ENCODE measurements at regions not wholly inside any gene's neighbourhood (a gene's known extent, or its start where the extent isn't known, plus 50 kb on each side); places are given as distances from the start of the nearest gene placed in this dataset.

DNA sequence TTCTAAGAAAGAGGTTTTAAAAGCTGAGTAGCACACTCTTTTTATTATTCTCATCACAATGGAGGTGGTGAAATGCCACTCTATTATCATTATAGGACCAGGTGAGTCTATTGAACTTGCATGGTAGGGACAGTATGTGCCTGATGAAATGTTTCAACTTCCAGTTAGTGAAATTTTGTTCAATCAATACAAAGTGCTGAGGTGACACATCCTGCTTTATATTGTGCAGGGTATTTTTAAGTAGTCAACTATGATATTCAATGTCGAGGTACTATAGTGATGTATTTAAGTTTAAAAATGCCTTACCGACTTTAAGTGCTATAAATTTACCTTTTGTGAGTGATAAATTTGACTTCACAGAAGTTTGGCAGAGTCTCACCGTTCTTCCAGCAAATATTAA is 284.7 kb upstream of the BRINP3 start:
- no peaks in the 10 kb centered on the region for H3K9me3 Mint-ChIP-seq
- no peak overlapping the region for H3K4me2 ChIP-seq
- no peak overlapping the region for H2AFZ ChIP-seq (replicated peaks)
- H3K4me3 ChIP-seq = no peak overlapping the region
- H3K4me1 ChIP-seq = no peaks in the 10 kb centered on the region
- H3K27me3 Mint-ChIP-seq (ENCODE audit: insufficient read depth, low read depth) = no peaks in the 10 kb centered on the region
- no peak for DNase-seq (ENCODE audit: low spot score)
- no peaks in the 10 kb centered on the region for H3K27me3 ChIP-seq
- H3K36me3 ChIP-seq = no peaks in the 10 kb centered on the region
- H3K9ac ChIP-seq = no peak overlapping the region
- H4K20me1 ChIP-seq (ENCODE audit: low read depth) = no peaks in the 10 kb centered on the region
- H3K27ac ChIP-seq = no peak overlapping the region
- H3F3A ChIP-seq (ENCODE audit: low read depth) = no peaks in the 10 kb centered on the region
- H3K4me3 Mint-ChIP-seq = no peak overlapping the region
- H3K9me3 ChIP-seq (ENCODE audit: low read depth) = no peaks in the 10 kb centered on the region
- H3K27ac Mint-ChIP-seq = no peak overlapping the region
- no peaks in the 10 kb centered on the region for H3K36me3 Mint-ChIP-seq
- no peak for TF ChIP-seq EZH2 (IDR thresholded peaks at IDR 0.05)
- no peak for TF ChIP-seq EZH2phosphoT487 (IDR thresholded peaks at IDR 0.05)
- TF ChIP-seq, protein P1, sequence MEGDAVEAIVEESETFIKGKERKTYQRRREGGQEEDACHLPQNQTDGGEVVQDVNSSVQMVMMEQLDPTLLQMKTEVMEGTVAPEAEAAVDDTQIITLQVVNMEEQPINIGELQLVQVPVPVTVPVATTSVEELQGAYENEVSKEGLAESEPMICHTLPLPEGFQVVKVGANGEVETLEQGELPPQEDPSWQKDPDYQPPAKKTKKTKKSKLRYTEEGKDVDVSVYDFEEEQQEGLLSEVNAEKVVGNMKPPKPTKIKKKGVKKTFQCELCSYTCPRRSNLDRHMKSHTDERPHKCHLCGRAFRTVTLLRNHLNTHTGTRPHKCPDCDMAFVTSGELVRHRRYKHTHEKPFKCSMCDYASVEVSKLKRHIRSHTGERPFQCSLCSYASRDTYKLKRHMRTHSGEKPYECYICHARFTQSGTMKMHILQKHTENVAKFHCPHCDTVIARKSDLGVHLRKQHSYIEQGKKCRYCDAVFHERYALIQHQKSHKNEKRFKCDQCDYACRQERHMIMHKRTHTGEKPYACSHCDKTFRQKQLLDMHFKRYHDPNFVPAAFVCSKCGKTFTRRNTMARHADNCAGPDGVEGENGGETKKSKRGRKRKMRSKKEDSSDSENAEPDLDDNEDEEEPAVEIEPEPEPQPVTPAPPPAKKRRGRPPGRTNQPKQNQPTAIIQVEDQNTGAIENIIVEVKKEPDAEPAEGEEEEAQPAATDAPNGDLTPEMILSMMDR (IDR thresholded peaks at IDR 0.05) = no peak
- no peaks in the 10 kb centered on the region for H3K4me1 Mint-ChIP-seq
- H3K79me2 ChIP-seq (ENCODE audit: low read depth) = no peaks in the 10 kb centered on the region

GRCh38 chr1:190792873-190793272 is 315.2 kb upstream of the BRINP3 start:
- no peak overlapping the region for H3K4me3 Mint-ChIP-seq
- no peak for DNase-seq (ENCODE audit: low spot score)
- peaks cover 2% of the 10 kb centered on the region for H3K27me3 Mint-ChIP-seq (ENCODE audit: insufficient read depth, low read depth)

DNA sequence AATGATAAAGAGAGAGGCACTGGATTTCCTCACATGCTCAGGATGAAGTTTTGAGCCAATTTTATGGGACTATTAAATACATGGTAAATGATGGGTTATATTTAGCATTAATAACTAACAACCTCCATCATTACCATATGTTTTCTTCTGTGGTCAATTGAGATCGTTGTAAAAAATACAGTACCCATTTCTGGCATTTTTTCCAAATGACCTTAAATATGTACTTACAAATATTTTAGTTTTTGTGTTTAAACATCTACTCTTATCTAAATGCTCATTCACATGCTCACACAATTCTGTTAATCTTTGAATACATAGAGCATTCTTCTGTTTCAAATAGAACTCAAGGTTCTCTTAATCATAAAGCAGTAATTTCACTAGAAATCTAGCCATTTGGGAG is 330.0 kb upstream of the BRINP3 start:
- no peaks in the 10 kb centered on the region for H3K9me3 Mint-ChIP-seq
- no peaks in the 10 kb centered on the region for H4K20me1 ChIP-seq (ENCODE audit: low read depth)
- H3K36me3 ChIP-seq = no peaks in the 10 kb centered on the region
- no peak overlapping the region for H3K4me2 ChIP-seq
- no peaks in the 10 kb centered on the region for H3K27me3 ChIP-seq
- no peaks in the 10 kb centered on the region for H3K9me3 ChIP-seq (ENCODE audit: low read depth)
- no peaks in the 10 kb centered on the region for H3K27me3 Mint-ChIP-seq (ENCODE audit: insufficient read depth, low read depth)
- no peaks in the 10 kb centered on the region for H3K79me2 ChIP-seq (ENCODE audit: low read depth)
- H2AFZ ChIP-seq (replicated peaks) = no peak overlapping the region
- no peak overlapping the region for H3K4me3 Mint-ChIP-seq
- H3K27ac ChIP-seq = no peak overlapping the region
- H3F3A ChIP-seq (ENCODE audit: low read depth) = no peaks in the 10 kb centered on the region
- H3K9ac ChIP-seq = no peak overlapping the region
- no peaks in the 10 kb centered on the region for H3K4me1 Mint-ChIP-seq
- no peaks in the 10 kb centered on the region for H3K36me3 Mint-ChIP-seq
- no peak for DNase-seq (ENCODE audit: low spot score)
- no peak overlapping the region for H3K27ac Mint-ChIP-seq
- H3K4me3 ChIP-seq = no peak overlapping the region
- H3K4me1 ChIP-seq = no peaks in the 10 kb centered on the region
- TF ChIP-seq, protein P1 (IDR thresholded peaks at IDR 0.05) = no peak
- no peak for TF ChIP-seq EZH2 (IDR thresholded peaks at IDR 0.05)
- TF ChIP-seq EZH2phosphoT487 (IDR thresholded peaks at IDR 0.05) = no peak

More at GRCh38 chr1:190792873-190793272, 315.2 kb upstream of the BRINP3 start:
- Histone ChIP-seq H3K4me1 (no peaks in the 10 kb centered on the region), H3K36me3 (no peaks in the 10 kb centered on the region), H3K4me3 (no peak overlapping the region), H3K79me2 (ENCODE audit: low read depth) (no peaks in the 10 kb centered on the region), H3K27ac (no peak overlapping the region), H3F3A (ENCODE audit: low read depth) (no peaks in the 10 kb centered on the region), H3K27me3 (no peaks in the 10 kb centered on the region), H3K9ac (no peak overlapping the region), H4K20me1 (ENCODE audit: low read depth) (no peaks in the 10 kb centered on the region), H3K9me3 (ENCODE audit: low read depth) (no peaks in the 10 kb centered on the region), H3K4me2 (no peak overlapping the region), H2AFZ (replicated peaks) (peak overlapping the region; percentile 63)
- H3K36me3 Mint-ChIP-seq = no peaks in the 10 kb centered on the region
- no peaks in the 10 kb centered on the region for H3K9me3 Mint-ChIP-seq
- TF ChIP-seq, protein P1 (IDR thresholded peaks at IDR 0.05) = no peak
- no peak for TF ChIP-seq EZH2phosphoT487 (IDR thresholded peaks at IDR 0.05)
- TF ChIP-seq EZH2 (IDR thresholded peaks at IDR 0.05) = no peak
- H3K27ac Mint-ChIP-seq = no peak overlapping the region
- H3K4me1 Mint-ChIP-seq = no peaks in the 10 kb centered on the region
